KMS-11 (cell line): ENCODE measurements at regions not wholly inside any gene's neighbourhood (a gene's known extent, or its start where the extent isn't known, plus 50 kb on each side); places are given as distances from the start of the nearest gene placed in this dataset.

ENCODE experiments used
- H2AFZ ChIP-seq: fragments of 200-600 bp; sonication (generic); 2 replicates; pipeline ENCODE4 v1.6.1; 2016; ENCODE audit warnings: antibody characterized with exemption, mixed run types, low read depth
- H3K27ac ChIP-seq: fragments of 200-600 bp; sonication (generic); 2 replicates; pipeline ENCODE4 v1.6.1; 2016; ENCODE audit warnings: mild to moderate bottlenecking, mixed run types
- H3K27me3 ChIP-seq: fragments of 200-600 bp; sonication (generic); 2 replicates; pipeline ENCODE4 v1.6.1; 2017; ENCODE audit warnings: mild to moderate bottlenecking, low read depth, mixed run types, moderate library complexity; ENCODE audit not compliant: insufficient read depth
- H3K36me3 ChIP-seq: fragments of 200-600 bp; sonication (generic); 2 replicates; pipeline ENCODE4 v1.6.1; 2017; ENCODE audit warnings: mild to moderate bottlenecking, mixed run types; ENCODE audit not compliant: insufficient read depth
- H3K4me1 ChIP-seq: fragments of 200-600 bp; sonication (generic); 2 replicates; pipeline ENCODE4 v1.6.1; 2016; ENCODE audit warnings: mild to moderate bottlenecking, low read depth, mixed run types; ENCODE audit not compliant: poor library complexity, severe bottlenecking
- H3K4me2 ChIP-seq: fragments of 200-600 bp; sonication (generic); 2 replicates; pipeline ENCODE4 v1.7.0; 2016; ENCODE audit warnings: mild to moderate bottlenecking, mixed run types
- H3K4me3 ChIP-seq: fragments of 200-600 bp; sonication (generic); IDR thresholded peaks from 2 replicates; pipeline ENCODE4 v1.6.1; 2017; ENCODE audit warnings: low read depth, low read length, mixed read lengths; ENCODE audit not compliant: insufficient read depth
- H3K79me2 ChIP-seq: fragments of 200-600 bp; sonication (generic); 2 replicates; pipeline ENCODE4 v1.6.1; 2016; ENCODE audit warnings: low read depth, mixed run types; ENCODE audit not compliant: insufficient read depth
- H3K9ac ChIP-seq: fragments of 200-600 bp; sonication (generic); 2 replicates; pipeline ENCODE4 v1.6.1; 2016; ENCODE audit warnings: mild to moderate bottlenecking, mixed run types
- H4K20me1 ChIP-seq: fragments of 200-600 bp; sonication (generic); 2 replicates; pipeline ENCODE4 v1.6.1; 2016; ENCODE audit warnings: mild to moderate bottlenecking, mixed run types; ENCODE audit not compliant: insufficient read depth
- TF ChIP-seq, protein P1 (sequence below): fragments of 200-600 bp; sonication (generic); conservative IDR thresholded peaks from 2 replicates; pipeline ENCODE4 v1.6.1; 2017; ENCODE audit warnings: low read depth, mild to moderate bottlenecking, antibody characterized with exemption, low read length, moderate library complexity, mixed read lengths

DNA sequence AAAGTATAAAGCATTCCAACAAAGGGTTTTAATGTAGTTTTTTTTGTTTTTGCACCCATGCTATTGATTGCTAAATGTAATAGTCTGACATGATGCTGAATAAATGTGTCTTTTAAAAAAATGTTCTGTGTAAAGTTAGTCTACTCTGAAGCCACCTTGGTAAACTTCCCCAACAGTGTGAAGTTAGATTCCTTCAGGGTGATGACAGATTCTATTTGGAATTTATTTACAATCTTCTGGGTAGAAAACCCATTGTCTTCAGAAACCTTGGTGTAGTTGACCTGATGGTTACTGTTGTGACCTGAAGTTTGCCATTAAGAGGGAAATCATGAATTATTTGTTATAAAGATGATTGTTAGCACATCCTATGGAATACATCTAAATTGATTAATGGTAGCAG, 64.7 kb upstream of the TRPC7 start:
- Histone ChIP-seq H3K9ac (no peak overlapping the region), H3K4me1 (no peaks in the 10 kb centered on the region), H3K27me3 (no peaks in the 10 kb centered on the region), H3K36me3 (no peaks in the 10 kb centered on the region), H2AFZ (no peak overlapping the region), H4K20me1 (no peaks in the 10 kb centered on the region), H3K4me2 (no peak overlapping the region), H3K79me2 (no peaks in the 10 kb centered on the region), H3K27ac (no peak overlapping the region), H3K4me3 (no peak overlapping the region)
- TF ChIP-seq, protein P1, sequence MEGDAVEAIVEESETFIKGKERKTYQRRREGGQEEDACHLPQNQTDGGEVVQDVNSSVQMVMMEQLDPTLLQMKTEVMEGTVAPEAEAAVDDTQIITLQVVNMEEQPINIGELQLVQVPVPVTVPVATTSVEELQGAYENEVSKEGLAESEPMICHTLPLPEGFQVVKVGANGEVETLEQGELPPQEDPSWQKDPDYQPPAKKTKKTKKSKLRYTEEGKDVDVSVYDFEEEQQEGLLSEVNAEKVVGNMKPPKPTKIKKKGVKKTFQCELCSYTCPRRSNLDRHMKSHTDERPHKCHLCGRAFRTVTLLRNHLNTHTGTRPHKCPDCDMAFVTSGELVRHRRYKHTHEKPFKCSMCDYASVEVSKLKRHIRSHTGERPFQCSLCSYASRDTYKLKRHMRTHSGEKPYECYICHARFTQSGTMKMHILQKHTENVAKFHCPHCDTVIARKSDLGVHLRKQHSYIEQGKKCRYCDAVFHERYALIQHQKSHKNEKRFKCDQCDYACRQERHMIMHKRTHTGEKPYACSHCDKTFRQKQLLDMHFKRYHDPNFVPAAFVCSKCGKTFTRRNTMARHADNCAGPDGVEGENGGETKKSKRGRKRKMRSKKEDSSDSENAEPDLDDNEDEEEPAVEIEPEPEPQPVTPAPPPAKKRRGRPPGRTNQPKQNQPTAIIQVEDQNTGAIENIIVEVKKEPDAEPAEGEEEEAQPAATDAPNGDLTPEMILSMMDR = no peak

DNA sequence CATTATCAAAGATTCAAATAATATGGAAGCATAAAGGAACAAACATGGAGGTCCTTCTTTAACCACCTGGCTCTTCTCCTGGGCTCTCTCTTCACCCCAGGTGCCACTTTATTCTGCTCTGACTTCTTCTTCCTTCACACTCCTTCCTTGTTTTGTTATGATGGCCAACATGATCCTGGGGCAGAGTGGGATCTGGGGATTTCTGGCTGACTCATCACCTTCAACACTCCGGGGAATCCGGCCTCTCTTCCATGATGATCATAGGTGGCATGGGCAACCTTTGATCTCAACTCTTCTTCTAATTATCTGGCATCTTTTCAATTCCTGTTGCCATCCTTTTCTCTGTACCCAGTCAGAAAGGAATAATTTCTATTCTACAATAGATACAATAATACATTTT, 62.1 kb upstream of the TRPC7 start:
- Histone ChIP-seq H3K4me1 (no peaks in the 10 kb centered on the region), H3K36me3 (no peaks in the 10 kb centered on the region), H3K9ac (no peak overlapping the region), H3K4me2 (no peak overlapping the region), H4K20me1 (no peaks in the 10 kb centered on the region), H2AFZ (no peak overlapping the region), H3K79me2 (no peaks in the 10 kb centered on the region), H3K4me3 (no peak overlapping the region), H3K27ac (no peak overlapping the region), H3K27me3 (no peaks in the 10 kb centered on the region)
- TF ChIP-seq, protein P1 = no peak

- Histone ChIP-seq H3K4me1 (no peaks in the 10 kb centered on the region), H3K27me3 (no peaks in the 10 kb centered on the region), H2AFZ (no peak overlapping the region)
Measured at GRCh38 chr5:136425921-136426320, 60.6 kb upstream of the TRPC7 start.

GRCh38 chr5:136424835-136425584, 59.7 kb upstream of the TRPC7 start:
- Histone ChIP-seq H3K79me2 (no peaks in the 10 kb centered on the region), H3K4me3 (no peak overlapping the region), H3K4me2 (no peak overlapping the region), H3K9ac (no peak overlapping the region), H2AFZ (no peak overlapping the region), H3K4me1 (no peaks in the 10 kb centered on the region), H3K36me3 (no peaks in the 10 kb centered on the region), H3K27me3 (no peaks in the 10 kb centered on the region), H3K27ac (no peak overlapping the region), H4K20me1 (no peaks in the 10 kb centered on the region)
- TF ChIP-seq, protein P1 = peak; percentile 77

More at GRCh38 chr5:136425921-136426320, 60.6 kb upstream of the TRPC7 start:
- Histone ChIP-seq H3K4me3 (no peak overlapping the region), H4K20me1 (no peaks in the 10 kb centered on the region), H3K9ac (no peak overlapping the region), H3K27ac (no peak overlapping the region), H3K79me2 (no peaks in the 10 kb centered on the region), H3K36me3 (no peaks in the 10 kb centered on the region), H3K4me2 (no peak overlapping the region)
- TF ChIP-seq, protein P1 = no peak
